Left ventricle myocardium inferior (tissue), 1 donor: ENCODE measurements at regions not wholly inside any gene's neighbourhood (a gene's known extent, or its start where the extent isn't known, plus 50 kb on each side); places are given as distances from the start of the nearest gene placed in this dataset.

Experiments
- DNase-seq: peaks from one replicate; pipeline ENCODE4 v3.0.0-alpha.2; 2020
- H3K27ac ChIP-seq: fragments of 200-600 bp; replicated peaks from 2 replicates; pipeline ENCODE4 v1.8.0; 2021
- H3K27me3 ChIP-seq: fragments of 200-600 bp; 2 replicates; pipeline ENCODE4 v1.8.0; 2021; ENCODE audit warnings: low read depth
- H3K36me3 ChIP-seq: fragments of 200-600 bp; 2 replicates; pipeline ENCODE4 v1.8.0; 2021
- H3K4me1 ChIP-seq: fragments of 200-600 bp; 2 replicates; pipeline ENCODE4 v1.8.0; 2021
- H3K4me3 ChIP-seq: fragments of 200-600 bp; 2 replicates; pipeline ENCODE4 v1.8.0; 2021; ENCODE audit warnings: mild to moderate bottlenecking, moderate library complexity
- H3K9me3 ChIP-seq: fragments of 200-600 bp; replicated peaks from 2 replicates; pipeline ENCODE4 v1.8.0; 2021
- CTCF ChIP-seq: fragments of 200-600 bp; IDR thresholded peaks from 2 replicates; pipeline ENCODE4 v1.8.0; 2021; ENCODE audit warnings: antibody characterized with exemption, mild to moderate bottlenecking, borderline replicate concordance
- intact Hi-C: fragments of 100-400 bp; cut with micrococcal nuclease; formaldehyde crosslinking; loops from one replicate; pipeline ENCODE4 v1.11.0; 2022
- donor health status: DM: no; HTN: yes; CAD: no; lungs with severe emphysema.

GRCh38 chr13:78426183-78426582 is 177.2 kb downstream of the POU4F1 start:
- H3K27ac ChIP-seq: no peak overlapping the region
- H3K4me1 ChIP-seq: no peaks in the 10 kb centered on the region
- H3K4me3 ChIP-seq: no peak overlapping the region
- no peak for DNase-seq
- intact Hi-C loops: no loop called here
- no peaks in the 10 kb centered on the region for H3K36me3 ChIP-seq
- H3K9me3 ChIP-seq: no peaks in the 10 kb centered on the region
- no peak for TF ChIP-seq CTCF
- H3K27me3 ChIP-seq: peaks cover 3% of the 10 kb centered on the region

GRCh38 chr13:78420814-78421213 is 182.5 kb downstream of the POU4F1 start:
- Histone ChIP-seq H3K36me3 (no peaks in the 10 kb centered on the region), H3K9me3 (no peaks in the 10 kb centered on the region), H3K4me3 (no peak overlapping the region), H3K4me1 (no peaks in the 10 kb centered on the region), H3K27me3 (no peaks in the 10 kb centered on the region), H3K27ac (no peak overlapping the region)
- no peak for TF ChIP-seq CTCF
- DNase-seq: peak; percentile 34
- intact Hi-C loops: no loop called here

- Histone ChIP-seq H3K9me3 (no peaks in the 10 kb centered on the region), H3K4me1 (no peaks in the 10 kb centered on the region), H3K27ac (no peak overlapping the region), H3K4me3 (no peak overlapping the region), H3K36me3 (no peaks in the 10 kb centered on the region), H3K27me3 (no peaks in the 10 kb centered on the region)
- intact Hi-C loops: no loop called here
- no peak for TF ChIP-seq CTCF
- DNase-seq: no peak
Measured at GRCh38 chr13:78413887-78414553, 189.3 kb downstream of the POU4F1 start.

- no peaks in the 10 kb centered on the region for H3K36me3 ChIP-seq
- intact Hi-C loops: no loop called here
- DNase-seq: no peak
- no peak overlapping the region for H3K4me3 ChIP-seq
- no peak for TF ChIP-seq CTCF
- no peak overlapping the region for H3K27ac ChIP-seq
- H3K9me3 ChIP-seq: no peaks in the 10 kb centered on the region
- no peaks in the 10 kb centered on the region for H3K27me3 ChIP-seq
- H3K4me1 ChIP-seq: no peaks in the 10 kb centered on the region
Measured at GRCh38 chr13:78410847-78411246, 192.5 kb downstream of the POU4F1 start.

- no peak overlapping the region for H3K4me3 ChIP-seq
- no peaks in the 10 kb centered on the region for H3K27me3 ChIP-seq
- intact Hi-C loops: no loop called here
- no peaks in the 10 kb centered on the region for H3K4me1 ChIP-seq
- no peak overlapping the region for H3K27ac ChIP-seq
- no peak for DNase-seq
- no peaks in the 10 kb centered on the region for H3K36me3 ChIP-seq
- H3K9me3 ChIP-seq: no peaks in the 10 kb centered on the region
- TF ChIP-seq CTCF: no peak
Measured at GRCh38 chr13:78410164-78410563, 193.2 kb downstream of the POU4F1 start.

- Histone ChIP-seq H3K9me3 (no peaks in the 10 kb centered on the region), H3K27ac (no peak overlapping the region), H3K4me1 (no peaks in the 10 kb centered on the region), H3K36me3 (no peaks in the 10 kb centered on the region), H3K4me3 (no peak overlapping the region), H3K27me3 (no peaks in the 10 kb centered on the region)
- TF ChIP-seq CTCF: no peak
- no peak for DNase-seq
- intact Hi-C loops: no loop called here
Measured at GRCh38 chr13:78409172-78409571, 194.2 kb downstream of the POU4F1 start.
